ENCODE measurements at regions not wholly inside any gene's neighbourhood (a gene's known extent, or its start where the extent isn't known, plus 50 kb on each side); places are given as distances from the start of the nearest gene placed in this dataset.

- Histone ChIP-seq H3K9me3 (ENCODE audit: control insufficient read depth in 2 of 2, low read length in 2 of 2) (peaks cover 0 to 3% of the 10 kb centered on the region in 2 donors), H3K27ac (ENCODE audit: low read depth in 2 of 2, low read length in 2 of 2) (no peak overlapping the region), H3K4me1 (ENCODE audit: control insufficient read depth in 2 of 2, insufficient read depth in 2 of 2, low read length in 2 of 2) (no peaks in the 10 kb centered on the region), H3K9ac (ENCODE audit: low read depth in 1 of 2, low read length in 2 of 2) (no peak overlapping the region), H3K4me3 (ENCODE audit: low read length in 2 of 2) (no peak overlapping the region), H3K27me3 (ENCODE audit: control insufficient read depth in 2 of 2, insufficient read depth in 2 of 2, low read length in 2 of 2) (no peaks in the 10 kb centered on the region), H3K36me3 (ENCODE audit: control insufficient read depth in 2 of 2, insufficient read depth in 2 of 2, low read length in 2 of 2) (no peaks in the 10 kb centered on the region)
Observed at GRCh38 chr6:23244300-23244699, 674.9 kb downstream of the HDGFL1 start.

DNA sequence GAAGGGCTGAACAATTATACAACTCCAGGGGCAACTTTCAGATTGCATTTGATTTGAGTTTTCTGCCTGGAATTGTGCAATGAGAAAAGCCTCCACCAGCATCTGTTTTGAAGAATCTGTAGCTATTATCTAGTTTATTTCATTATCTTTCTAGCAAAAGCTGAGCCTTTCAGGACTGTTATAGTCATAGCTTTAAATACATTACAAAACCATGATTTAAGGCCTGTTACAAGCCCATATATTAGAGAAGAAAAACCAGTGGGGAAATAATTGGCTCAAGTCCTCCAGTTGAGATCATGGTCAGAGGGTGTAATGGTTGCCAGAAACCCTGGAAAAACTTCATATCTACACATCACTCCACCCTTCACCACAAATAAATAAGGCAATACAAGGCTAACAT, 676.2 kb downstream of the HDGFL1 start:
- no peak overlapping the region for H3K9ac ChIP-seq (ENCODE audit: low read depth in 1 of 2, low read length in 2 of 2)
- H3K36me3 ChIP-seq (ENCODE audit: control insufficient read depth in 2 of 2, insufficient read depth in 2 of 2, low read length in 2 of 2) = no peaks in the 10 kb centered on the region
- H3K9me3 ChIP-seq (ENCODE audit: control insufficient read depth in 2 of 2, low read length in 2 of 2) = peaks cover 0 to 3% of the 10 kb centered on the region in 2 donors
- H3K27ac ChIP-seq (ENCODE audit: low read depth in 2 of 2, low read length in 2 of 2) = no peak overlapping the region
- H3K4me1 ChIP-seq (ENCODE audit: control insufficient read depth in 2 of 2, insufficient read depth in 2 of 2, low read length in 2 of 2) = no peaks in the 10 kb centered on the region
- no peaks in the 10 kb centered on the region for H3K27me3 ChIP-seq (ENCODE audit: control insufficient read depth in 2 of 2, insufficient read depth in 2 of 2, low read length in 2 of 2)
- H3K4me3 ChIP-seq (ENCODE audit: low read length in 2 of 2) = no peak overlapping the region

DNA sequence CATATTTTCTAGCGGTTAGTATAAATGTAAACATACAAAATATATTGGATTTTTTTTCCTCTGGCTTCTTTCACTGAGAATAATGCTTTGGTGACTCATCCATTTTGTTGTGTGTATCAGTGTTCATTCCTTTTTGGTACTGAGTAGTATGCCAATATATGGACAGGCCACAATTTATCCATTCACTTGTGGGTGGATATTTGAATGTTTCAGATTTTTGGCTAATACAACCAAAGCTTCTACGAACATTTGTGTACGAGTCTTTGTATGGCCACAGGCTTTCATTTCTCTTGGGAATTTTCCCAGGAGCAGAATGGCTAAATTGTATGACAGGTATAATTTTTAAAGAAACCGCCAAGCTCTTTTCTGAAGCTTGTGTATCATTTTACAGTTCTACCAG, 677.5 kb downstream of the HDGFL1 start:
- no peaks in the 10 kb centered on the region for H3K36me3 ChIP-seq (ENCODE audit: control insufficient read depth in 2 of 2, insufficient read depth in 2 of 2, low read length in 2 of 2)
- H3K27ac ChIP-seq (ENCODE audit: low read depth in 2 of 2, low read length in 2 of 2) = no peak overlapping the region
- no peaks in the 10 kb centered on the region for H3K27me3 ChIP-seq (ENCODE audit: control insufficient read depth in 2 of 2, insufficient read depth in 2 of 2, low read length in 2 of 2)
- no peaks in the 10 kb centered on the region for H3K4me1 ChIP-seq (ENCODE audit: control insufficient read depth in 2 of 2, insufficient read depth in 2 of 2, low read length in 2 of 2)
- no peak overlapping the region for H3K9ac ChIP-seq (ENCODE audit: low read depth in 1 of 2, low read length in 2 of 2)
- no peak overlapping the region for H3K4me3 ChIP-seq (ENCODE audit: low read length in 2 of 2)
- peaks cover 0 to 2% of the 10 kb centered on the region in 2 donors for H3K9me3 ChIP-seq (ENCODE audit: control insufficient read depth in 2 of 2, low read length in 2 of 2)

GRCh38 chr6:23250556-23250955, 681.2 kb downstream of the HDGFL1 start:
- H3K9me3 ChIP-seq (ENCODE audit: control insufficient read depth in 2 of 2, low read length in 2 of 2) = no peaks in the 10 kb centered on the region
- no peaks in the 10 kb centered on the region for H3K4me1 ChIP-seq (ENCODE audit: control insufficient read depth in 2 of 2, insufficient read depth in 2 of 2, low read length in 2 of 2)
- H3K36me3 ChIP-seq (ENCODE audit: control insufficient read depth in 2 of 2, insufficient read depth in 2 of 2, low read length in 2 of 2) = no peaks in the 10 kb centered on the region
- no peak overlapping the region for H3K9ac ChIP-seq (ENCODE audit: low read depth in 1 of 2, low read length in 2 of 2)
- no peak overlapping the region for H3K4me3 ChIP-seq (ENCODE audit: low read length in 2 of 2)
- no peaks in the 10 kb centered on the region for H3K27me3 ChIP-seq (ENCODE audit: control insufficient read depth in 2 of 2, insufficient read depth in 2 of 2, low read length in 2 of 2)
- no peak overlapping the region for H3K27ac ChIP-seq (ENCODE audit: low read depth in 2 of 2, low read length in 2 of 2)

DNA sequence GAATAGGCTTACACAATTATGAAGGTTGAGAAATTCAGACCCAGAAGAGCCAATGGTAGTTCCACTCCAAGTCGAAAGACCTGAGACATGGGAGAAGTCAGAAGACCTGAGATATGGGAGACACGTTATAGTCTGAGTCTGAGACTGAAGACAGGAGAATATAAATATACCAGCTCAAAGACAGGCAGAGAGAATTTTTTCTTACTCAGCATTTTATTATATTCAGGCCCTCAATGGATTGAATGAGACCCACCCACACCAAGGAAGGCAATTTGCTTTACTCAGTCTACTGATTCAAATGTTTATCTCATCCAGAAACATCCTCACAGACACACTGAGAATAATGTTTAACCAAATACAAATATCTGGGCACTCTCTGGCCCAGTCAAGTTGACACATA, 693.5 kb downstream of the HDGFL1 start:
- Histone ChIP-seq H3K9me3 (ENCODE audit: control insufficient read depth in 2 of 2, low read length in 2 of 2) (no peaks in the 10 kb centered on the region), H3K9ac (ENCODE audit: low read depth in 1 of 2, low read length in 2 of 2) (no peak overlapping the region), H3K27me3 (ENCODE audit: control insufficient read depth in 2 of 2, insufficient read depth in 2 of 2, low read length in 2 of 2) (no peaks in the 10 kb centered on the region), H3K4me3 (ENCODE audit: low read length in 2 of 2) (no peak overlapping the region), H3K27ac (ENCODE audit: low read depth in 2 of 2, low read length in 2 of 2) (no peak overlapping the region), H3K4me1 (ENCODE audit: control insufficient read depth in 2 of 2, insufficient read depth in 2 of 2, low read length in 2 of 2) (no peaks in the 10 kb centered on the region), H3K36me3 (ENCODE audit: control insufficient read depth in 2 of 2, insufficient read depth in 2 of 2, low read length in 2 of 2) (no peaks in the 10 kb centered on the region)

GRCh38 chr6:23265270-23265669, 695.9 kb downstream of the HDGFL1 start:
- H3K4me3 ChIP-seq (ENCODE audit: low read length in 2 of 2) = no peak overlapping the region
- no peak overlapping the region for H3K27ac ChIP-seq (ENCODE audit: low read depth in 2 of 2, low read length in 2 of 2)
- H3K27me3 ChIP-seq (ENCODE audit: control insufficient read depth in 2 of 2, insufficient read depth in 2 of 2, low read length in 2 of 2) = no peaks in the 10 kb centered on the region
- H3K4me1 ChIP-seq (ENCODE audit: control insufficient read depth in 2 of 2, insufficient read depth in 2 of 2, low read length in 2 of 2) = no peaks in the 10 kb centered on the region
- H3K36me3 ChIP-seq (ENCODE audit: control insufficient read depth in 2 of 2, insufficient read depth in 2 of 2, low read length in 2 of 2) = no peaks in the 10 kb centered on the region
- no peaks in the 10 kb centered on the region for H3K9me3 ChIP-seq (ENCODE audit: control insufficient read depth in 2 of 2, low read length in 2 of 2)
- no peak overlapping the region for H3K9ac ChIP-seq (ENCODE audit: low read depth in 1 of 2, low read length in 2 of 2)

DNA sequence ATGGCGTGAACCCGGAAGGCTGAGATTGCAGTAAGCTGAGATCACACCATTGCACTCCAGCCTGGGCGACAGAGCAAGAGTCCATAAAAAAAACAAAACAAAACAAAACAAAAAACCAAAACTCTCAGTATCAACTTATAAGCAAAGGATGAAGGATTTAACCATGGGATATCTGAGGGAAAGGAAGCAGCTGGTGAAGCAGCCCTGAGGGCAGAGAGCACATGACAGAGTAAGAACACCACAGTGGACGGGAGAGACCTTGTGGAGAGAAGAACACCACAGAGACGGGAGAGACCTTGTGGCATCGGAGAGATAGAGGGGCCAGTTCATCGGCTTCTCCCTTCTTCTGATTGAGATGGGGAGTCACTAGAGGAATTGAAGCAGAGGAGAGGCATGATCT, 697.2 kb downstream of the HDGFL1 start:
- Histone ChIP-seq H3K27ac (ENCODE audit: low read depth in 2 of 2, low read length in 2 of 2) (no peak overlapping the region), H3K9ac (ENCODE audit: low read depth in 1 of 2, low read length in 2 of 2) (no peak overlapping the region), H3K4me3 (ENCODE audit: low read length in 2 of 2) (no peak overlapping the region), H3K9me3 (ENCODE audit: control insufficient read depth in 2 of 2, low read length in 2 of 2) (no peaks in the 10 kb centered on the region), H3K27me3 (ENCODE audit: control insufficient read depth in 2 of 2, insufficient read depth in 2 of 2, low read length in 2 of 2) (no peaks in the 10 kb centered on the region), H3K36me3 (ENCODE audit: control insufficient read depth in 2 of 2, insufficient read depth in 2 of 2, low read length in 2 of 2) (no peaks in the 10 kb centered on the region), H3K4me1 (ENCODE audit: control insufficient read depth in 2 of 2, insufficient read depth in 2 of 2, low read length in 2 of 2) (no peaks in the 10 kb centered on the region)

DNA sequence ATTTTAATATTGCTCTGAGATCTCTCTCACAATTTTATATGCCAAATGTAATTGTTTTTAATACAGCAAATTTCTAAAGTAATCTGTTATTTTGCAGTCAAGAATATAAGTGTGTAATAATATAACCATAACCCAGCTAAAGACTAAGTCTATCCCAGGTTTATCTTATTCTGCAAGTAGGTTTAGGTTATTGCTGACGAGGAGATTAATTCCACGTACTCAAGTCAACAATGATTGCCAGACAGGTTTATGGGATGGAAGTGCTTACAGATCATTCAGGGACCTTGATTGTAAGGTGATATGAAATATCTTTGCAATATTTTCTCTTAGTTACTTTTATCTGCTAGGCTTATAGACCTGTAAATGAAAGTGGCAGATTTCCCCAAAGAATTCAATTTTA, 698.3 kb downstream of the HDGFL1 start:
- no peak overlapping the region for H3K4me3 ChIP-seq (ENCODE audit: low read length in 2 of 2)
- no peaks in the 10 kb centered on the region for H3K36me3 ChIP-seq (ENCODE audit: control insufficient read depth in 2 of 2, insufficient read depth in 2 of 2, low read length in 2 of 2)
- no peaks in the 10 kb centered on the region for H3K9me3 ChIP-seq (ENCODE audit: control insufficient read depth in 2 of 2, low read length in 2 of 2)
- H3K4me1 ChIP-seq (ENCODE audit: control insufficient read depth in 2 of 2, insufficient read depth in 2 of 2, low read length in 2 of 2) = no peaks in the 10 kb centered on the region
- no peak overlapping the region for H3K27ac ChIP-seq (ENCODE audit: low read depth in 2 of 2, low read length in 2 of 2)
- no peaks in the 10 kb centered on the region for H3K27me3 ChIP-seq (ENCODE audit: control insufficient read depth in 2 of 2, insufficient read depth in 2 of 2, low read length in 2 of 2)
- no peak overlapping the region for H3K9ac ChIP-seq (ENCODE audit: low read depth in 1 of 2, low read length in 2 of 2)

DNA sequence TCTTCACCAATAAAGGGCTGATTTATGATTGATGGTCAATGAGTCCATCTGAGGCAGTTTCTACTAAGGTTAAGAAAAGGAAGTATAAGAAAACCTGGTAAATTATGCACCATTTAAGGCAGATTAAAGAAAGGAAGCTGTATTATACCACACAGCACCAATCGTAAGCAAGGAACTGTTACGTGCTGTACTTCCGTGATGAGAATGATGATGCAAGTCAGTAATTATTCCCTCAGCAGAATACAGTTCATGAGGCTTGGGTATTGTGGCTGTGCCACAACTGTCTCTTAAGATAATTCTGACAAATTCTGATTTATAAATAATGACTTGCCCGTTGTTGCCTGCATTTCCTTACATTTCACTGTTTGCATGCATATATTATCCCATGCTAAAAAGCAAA, 699.0 kb downstream of the HDGFL1 start:
- Histone ChIP-seq H3K9me3 (ENCODE audit: control insufficient read depth in 2 of 2, low read length in 2 of 2) (no peaks in the 10 kb centered on the region), H3K4me1 (ENCODE audit: control insufficient read depth in 2 of 2, insufficient read depth in 2 of 2, low read length in 2 of 2) (no peaks in the 10 kb centered on the region), H3K9ac (ENCODE audit: low read depth in 1 of 2, low read length in 2 of 2) (no peak overlapping the region), H3K4me3 (ENCODE audit: low read length in 2 of 2) (no peak overlapping the region), H3K27me3 (ENCODE audit: control insufficient read depth in 2 of 2, insufficient read depth in 2 of 2, low read length in 2 of 2) (no peaks in the 10 kb centered on the region), H3K36me3 (ENCODE audit: control insufficient read depth in 2 of 2, insufficient read depth in 2 of 2, low read length in 2 of 2) (no peaks in the 10 kb centered on the region), H3K27ac (ENCODE audit: low read depth in 2 of 2, low read length in 2 of 2) (no peak overlapping the region)

GRCh38 chr6:23269436-23269835, 700.1 kb downstream of the HDGFL1 start:
- H3K4me1 ChIP-seq (ENCODE audit: control insufficient read depth in 2 of 2, insufficient read depth in 2 of 2, low read length in 2 of 2) = no peaks in the 10 kb centered on the region

DNA sequence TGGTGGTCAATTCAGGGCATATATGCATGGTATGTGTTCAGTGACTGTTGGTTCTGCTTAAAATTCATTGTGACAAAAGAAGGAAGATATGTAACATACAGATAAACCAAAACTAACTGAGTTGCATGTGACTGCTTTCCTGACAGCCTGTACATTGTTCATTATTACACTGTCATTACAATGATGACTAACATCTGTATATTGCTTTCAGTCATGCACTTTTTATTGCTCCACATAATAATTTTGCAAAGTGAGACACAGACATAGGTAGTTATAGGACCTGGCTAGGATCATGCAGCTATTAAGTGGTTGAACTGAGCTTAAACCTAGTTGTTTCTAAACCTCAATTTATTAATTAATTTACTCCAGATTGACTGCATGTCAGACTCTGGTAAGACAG, 703.2 kb downstream of the HDGFL1 start:
- no peaks in the 10 kb centered on the region for H3K36me3 ChIP-seq (ENCODE audit: control insufficient read depth in 2 of 2, insufficient read depth in 2 of 2, low read length in 2 of 2)
- H3K27me3 ChIP-seq (ENCODE audit: control insufficient read depth in 2 of 2, insufficient read depth in 2 of 2, low read length in 2 of 2) = no peaks in the 10 kb centered on the region
- no peak overlapping the region for H3K9ac ChIP-seq (ENCODE audit: low read depth in 1 of 2, low read length in 2 of 2)
- no peaks in the 10 kb centered on the region for H3K4me1 ChIP-seq (ENCODE audit: control insufficient read depth in 2 of 2, insufficient read depth in 2 of 2, low read length in 2 of 2)
- H3K27ac ChIP-seq (ENCODE audit: low read depth in 2 of 2, low read length in 2 of 2) = no peak overlapping the region
- no peak overlapping the region for H3K4me3 ChIP-seq (ENCODE audit: low read length in 2 of 2)
- H3K9me3 ChIP-seq (ENCODE audit: control insufficient read depth in 2 of 2, low read length in 2 of 2) = no peaks in the 10 kb centered on the region

More at GRCh38 chr6:23269436-23269835, 700.1 kb downstream of the HDGFL1 start:
- H3K27me3 ChIP-seq (ENCODE audit: control insufficient read depth in 2 of 2, insufficient read depth in 2 of 2, low read length in 2 of 2) = no peaks in the 10 kb centered on the region
- H3K4me3 ChIP-seq (ENCODE audit: low read length in 2 of 2) = no peak overlapping the region
- H3K27ac ChIP-seq (ENCODE audit: low read depth in 2 of 2, low read length in 2 of 2) = no peak overlapping the region
- H3K9ac ChIP-seq (ENCODE audit: low read depth in 1 of 2, low read length in 2 of 2) = no peak overlapping the region
- H3K36me3 ChIP-seq (ENCODE audit: control insufficient read depth in 2 of 2, insufficient read depth in 2 of 2, low read length in 2 of 2) = no peaks in the 10 kb centered on the region
- H3K9me3 ChIP-seq (ENCODE audit: control insufficient read depth in 2 of 2, low read length in 2 of 2) = no peaks in the 10 kb centered on the region
